Posterior vena cava (tissue), 2 donors: ENCODE measurements at regions not wholly inside any gene's neighbourhood (a gene's known extent, or its start where the extent isn't known, plus 50 kb on each side); places are given as distances from the start of the nearest gene placed in this dataset.

Source experiments
- DNase-seq: peaks from one replicate; pipeline ENCODE4 v3.0.0-alpha.2; 2020; ENCODE audit warnings: low spot score
- intact Hi-C, 2 donors: fragments of 100-400 bp; cut with DNase I; formaldehyde crosslinking; loops; one replicate each; pipeline versions ENCODE4 v1.14.1 to v1.14.2; 2022 to 2023
- donor health status: DM: yes; HTN: yes; CAD: no.
- donor health status: DM: yes; HTN: yes; CAD: no.

DNA sequence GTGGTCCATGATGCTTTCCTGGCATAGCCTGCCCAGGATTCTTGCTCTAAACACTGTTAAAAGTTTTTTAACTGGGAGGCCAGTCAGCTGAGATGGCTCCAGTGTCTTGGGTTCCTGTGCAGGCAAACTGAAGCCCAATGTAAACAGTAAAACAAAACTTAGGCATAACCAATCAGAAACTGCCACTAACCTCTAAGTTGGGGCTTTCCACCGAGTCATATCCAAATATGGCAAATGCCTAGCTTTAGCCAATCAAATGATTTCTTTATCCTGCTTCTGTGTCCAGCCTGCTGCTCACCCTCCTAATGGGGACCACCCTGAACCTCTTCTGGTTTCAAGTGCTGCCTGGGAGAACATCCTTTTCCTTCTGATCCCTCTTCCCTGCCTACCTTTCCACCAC, 277.9 kb downstream of the EMP1 start:
- intact Hi-C loops, result no loop called here
- DNase-seq, result no peak

DNA sequence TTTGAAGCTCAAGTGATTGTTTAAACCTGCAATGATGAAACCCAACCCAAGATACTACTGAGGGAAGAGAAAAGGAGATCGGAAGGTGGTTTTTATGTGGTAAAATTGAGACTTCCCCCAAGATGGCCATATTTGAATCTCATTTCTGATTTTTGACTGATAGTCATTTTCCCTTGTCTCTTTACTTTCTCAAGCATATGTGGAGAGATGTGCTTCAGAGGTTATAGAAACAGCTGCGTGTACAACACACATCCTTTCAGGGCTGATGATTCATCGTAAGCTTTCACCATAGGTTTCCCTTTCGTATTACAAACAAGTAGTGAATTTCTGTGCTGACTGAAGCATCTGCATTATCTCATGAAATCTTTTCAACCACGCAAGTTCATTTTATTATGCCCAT, 276.2 kb downstream of the EMP1 start:
- intact Hi-C loops, result no loop called here
- no peak for DNase-seq

DNA sequence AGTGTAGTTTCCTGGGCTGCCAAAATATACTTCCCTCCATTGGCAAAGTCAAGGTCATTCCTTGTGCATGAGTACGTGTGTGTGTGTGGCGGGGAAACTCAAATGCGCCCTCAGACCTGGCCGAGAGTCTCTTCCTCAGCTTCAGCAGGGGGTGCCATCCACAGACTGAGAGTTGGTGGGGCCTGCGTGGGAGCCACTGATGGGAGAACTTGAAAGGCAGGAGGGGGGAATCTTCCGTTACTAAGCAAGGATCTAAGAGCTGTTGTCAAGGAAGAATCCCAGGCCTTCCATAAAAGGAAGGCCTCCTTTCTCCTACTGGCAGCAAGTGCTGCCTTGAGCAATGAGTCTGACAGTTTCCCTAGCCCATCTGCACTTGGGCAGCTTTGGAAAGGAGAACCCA, 274.9 kb downstream of the EMP1 start:
- DNase-seq, result no peak
- intact Hi-C loops, result no loop called here

DNA sequence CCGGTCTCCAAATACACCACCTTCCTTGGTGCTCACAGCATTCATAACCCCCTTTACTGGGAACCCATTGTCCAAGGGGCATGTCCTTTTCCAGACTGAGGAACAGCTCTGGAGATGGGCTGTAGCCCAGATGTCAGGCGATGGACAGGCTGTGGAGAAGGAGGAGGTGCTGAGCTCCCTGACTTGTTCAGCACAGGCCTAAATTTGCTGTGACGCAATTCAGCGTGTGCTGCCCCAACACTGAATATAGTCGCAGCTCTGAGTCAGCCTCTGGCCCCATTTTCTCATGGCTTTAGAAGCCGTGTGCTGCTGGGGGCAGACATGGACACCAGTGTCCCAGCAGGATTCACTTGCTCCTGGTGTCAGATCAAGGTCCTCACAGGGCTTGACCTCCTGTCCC, 269.1 kb downstream of the EMP1 start:
- intact Hi-C loops, result no loop called here
- no peak for DNase-seq

DNA sequence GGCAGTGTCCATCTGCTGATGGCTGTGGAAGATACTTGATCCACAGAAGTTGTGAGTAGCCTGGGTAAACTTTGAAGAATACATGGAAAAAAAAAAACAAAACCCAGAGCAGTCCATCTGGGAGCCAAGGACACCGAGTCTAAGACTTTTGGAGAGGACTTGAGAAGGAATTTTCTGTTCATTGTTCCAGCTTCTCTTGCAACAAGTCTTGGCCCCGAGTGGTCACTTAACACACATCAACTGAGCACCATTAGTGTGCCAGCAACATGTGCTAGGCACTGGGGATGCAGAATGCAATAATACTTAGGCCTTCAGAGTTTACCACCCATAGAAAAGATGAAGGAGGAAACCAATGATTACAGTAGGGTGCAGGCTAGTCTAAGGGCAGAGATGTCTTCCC, 266.7 kb downstream of the EMP1 start:
- no peak for DNase-seq
- intact Hi-C loops, result no loop called here

DNA sequence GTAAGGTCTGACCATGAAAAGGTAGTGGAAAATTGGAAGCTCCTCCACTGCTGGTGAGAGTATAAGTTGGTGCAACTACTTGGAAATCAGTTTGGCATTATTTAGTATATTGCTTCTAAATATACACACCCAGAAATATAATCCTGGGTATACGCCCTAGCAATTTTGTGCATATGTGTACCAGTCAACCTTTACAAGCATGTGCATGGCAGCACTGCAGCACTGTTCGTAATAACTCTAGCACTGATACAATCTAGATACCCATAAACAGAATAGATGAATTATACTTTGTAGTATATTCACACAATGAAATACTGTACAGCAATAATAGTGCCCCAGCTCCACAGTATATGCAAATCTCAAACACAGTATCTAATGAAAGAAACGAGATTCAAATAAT, 265.9 kb downstream of the EMP1 start:
- intact Hi-C loops, result no loop called here
- DNase-seq, result no peak

DNA sequence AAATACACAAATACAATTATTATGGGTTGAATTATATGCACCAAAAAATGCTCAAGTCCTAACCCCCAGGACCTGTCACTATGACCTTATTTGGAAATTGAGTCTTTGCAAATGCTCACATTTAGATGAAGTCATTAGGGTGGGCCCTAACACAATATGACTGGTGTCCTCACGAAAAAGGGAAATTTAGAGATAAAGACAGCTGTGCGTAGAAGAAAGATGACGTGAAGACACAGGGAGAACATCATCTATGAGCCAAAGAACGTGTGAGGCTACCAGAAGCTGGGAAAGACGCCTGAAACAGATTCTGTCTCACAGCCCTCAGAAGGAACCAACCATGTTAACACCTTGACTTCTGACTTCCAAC, 259.2 kb downstream of the EMP1 start:
- no peak for DNase-seq
- intact Hi-C loops, result no loop called here

DNA sequence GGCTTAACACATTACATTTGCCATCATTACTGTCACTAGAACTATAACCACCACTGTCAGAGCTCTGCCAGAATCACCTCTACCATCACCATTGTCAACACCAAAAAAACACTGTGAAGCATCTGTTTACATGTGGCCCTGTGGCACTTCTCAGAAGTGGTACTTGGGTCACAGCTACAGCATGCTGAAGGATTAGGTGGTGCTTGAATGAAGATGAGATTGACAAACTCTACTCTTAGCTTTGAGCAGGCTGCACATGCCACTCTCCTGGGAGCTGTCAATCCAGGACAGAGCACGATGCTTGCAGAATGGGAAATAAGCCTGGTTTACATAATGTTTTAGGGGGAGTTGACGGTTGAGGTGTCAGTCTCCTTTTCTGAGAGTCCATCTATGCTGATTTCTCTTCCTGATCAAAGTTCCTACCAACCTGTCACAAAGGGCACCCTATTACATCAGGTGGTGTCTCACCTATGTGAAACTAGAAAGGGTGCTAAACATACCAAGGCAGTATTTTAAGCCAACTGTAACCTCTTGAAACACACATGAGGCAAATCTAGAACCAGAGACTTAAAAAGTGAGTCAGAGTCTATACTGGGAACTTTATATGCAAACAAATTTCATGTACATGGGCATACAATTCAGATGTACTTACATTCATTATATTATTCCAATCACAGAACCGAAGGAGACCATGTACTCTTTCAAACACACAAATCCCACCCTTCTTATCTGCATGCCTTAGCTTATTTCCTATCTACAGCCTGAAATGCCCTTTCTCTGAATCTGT, 258.7 kb downstream of the EMP1 start:
- intact Hi-C loops, result no loop called here
- no peak for DNase-seq

DNA sequence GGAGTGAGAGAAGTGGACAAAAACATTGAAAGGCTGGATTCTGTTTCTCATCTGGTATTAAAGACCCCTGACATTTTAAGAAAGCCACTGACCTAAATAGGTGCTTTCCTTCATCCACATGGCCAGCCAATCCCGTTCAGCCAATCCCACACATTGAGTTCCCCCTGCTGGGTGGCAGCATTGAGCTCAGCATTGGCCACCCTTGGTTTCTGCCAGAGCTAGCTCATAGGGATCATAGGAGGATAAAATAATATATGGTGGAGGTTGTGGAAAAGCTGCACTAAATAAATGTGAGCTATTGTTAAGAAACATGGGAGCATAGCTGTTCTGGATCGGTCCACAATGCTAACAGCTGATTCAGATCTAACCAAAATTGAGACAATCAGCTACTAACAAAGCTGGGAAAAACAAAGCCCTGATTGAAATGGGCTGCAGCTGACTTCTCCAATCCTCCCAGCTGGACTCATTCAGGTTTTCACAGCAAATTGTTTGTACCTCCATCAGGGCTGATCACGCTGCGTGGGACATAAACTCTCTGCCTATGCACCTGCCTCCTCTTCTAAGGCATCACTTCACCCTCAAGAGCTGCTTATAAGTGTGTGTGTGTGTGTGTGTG, 256.5 kb downstream of the EMP1 start:
- DNase-seq, result no peak
- intact Hi-C loops, result no loop called here

DNA sequence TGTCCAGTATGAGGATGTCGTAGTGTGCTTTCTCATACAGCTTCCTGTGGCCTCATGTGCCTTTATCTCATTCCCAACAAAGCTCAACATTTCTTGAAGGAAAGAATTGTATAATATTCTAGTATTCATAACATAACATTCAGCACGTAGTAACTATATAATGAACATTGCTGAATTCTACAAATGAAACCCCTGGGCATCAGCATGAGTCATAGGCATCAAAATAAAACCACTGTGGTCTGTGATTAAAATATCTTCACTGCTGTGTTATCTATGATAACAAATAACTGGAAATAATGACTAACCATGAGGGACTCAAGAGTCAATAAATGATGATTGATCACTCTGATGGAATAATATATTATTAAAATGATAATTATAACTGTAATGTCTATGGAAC, 255.2 kb downstream of the EMP1 start:
- intact Hi-C loops, result no loop called here
- no peak for DNase-seq

DNA sequence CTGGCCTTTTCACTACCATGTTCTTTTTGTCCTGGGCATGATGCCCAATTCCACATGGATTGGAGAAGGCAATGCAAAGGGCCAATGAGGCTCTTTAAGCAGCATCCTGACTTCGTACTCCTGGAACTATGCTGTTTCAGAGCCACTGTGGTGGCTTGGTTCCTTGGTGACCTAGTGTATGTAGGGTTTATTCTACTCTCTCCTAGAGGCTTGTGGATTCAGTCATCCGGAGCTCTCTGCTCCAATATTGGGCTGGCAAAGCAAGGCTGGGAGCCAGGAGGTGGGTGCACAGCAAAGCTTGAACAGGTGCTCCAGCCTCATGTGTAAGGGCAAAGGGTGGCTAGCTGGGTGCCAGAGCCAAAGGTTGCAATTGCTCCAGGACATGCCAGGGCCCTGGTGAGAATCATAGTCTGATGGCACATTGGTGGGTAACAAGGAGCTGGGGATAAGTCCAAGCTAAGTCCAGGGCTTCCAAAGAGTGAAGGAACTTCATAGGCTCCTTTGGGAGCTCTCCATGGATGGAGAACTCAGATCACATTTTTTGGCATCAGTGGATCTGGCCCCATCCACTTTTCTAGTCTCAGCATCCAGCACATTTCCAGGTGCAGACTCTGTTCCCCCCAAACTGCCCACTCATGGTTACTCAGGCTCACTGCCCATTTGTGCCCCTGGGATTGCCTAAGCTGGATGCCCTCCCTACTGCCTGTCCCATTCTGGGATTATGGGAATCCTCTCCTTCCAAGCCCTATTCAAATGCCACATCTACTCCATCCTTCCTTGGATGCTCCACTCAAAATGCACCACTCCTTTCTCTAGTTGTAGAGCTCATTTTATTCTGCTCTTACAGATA, 253.9 kb downstream of the EMP1 start:
- intact Hi-C loops, result no loop called here
- no peak for DNase-seq

DNA sequence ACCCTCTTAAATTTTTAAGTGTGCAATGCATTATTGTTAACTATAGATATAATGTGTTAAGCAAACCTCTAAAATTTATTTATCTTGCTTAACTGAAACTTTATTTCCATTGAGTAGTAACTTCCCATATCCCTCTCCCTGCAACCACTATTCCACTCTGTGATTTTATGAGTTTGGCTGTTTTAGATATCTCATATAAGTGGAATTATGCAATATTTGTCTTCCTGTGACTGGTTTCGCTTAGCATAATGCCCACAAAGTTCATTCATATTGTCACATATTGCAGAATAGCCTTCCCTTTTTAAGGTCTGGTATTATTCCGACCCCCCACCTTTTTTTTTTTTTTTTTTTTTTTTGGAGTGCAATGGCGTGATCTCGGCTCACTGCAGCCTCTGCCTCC, 247.6 kb downstream of the EMP1 start:
- DNase-seq, result no peak
- intact Hi-C loops, result no loop called here

DNA sequence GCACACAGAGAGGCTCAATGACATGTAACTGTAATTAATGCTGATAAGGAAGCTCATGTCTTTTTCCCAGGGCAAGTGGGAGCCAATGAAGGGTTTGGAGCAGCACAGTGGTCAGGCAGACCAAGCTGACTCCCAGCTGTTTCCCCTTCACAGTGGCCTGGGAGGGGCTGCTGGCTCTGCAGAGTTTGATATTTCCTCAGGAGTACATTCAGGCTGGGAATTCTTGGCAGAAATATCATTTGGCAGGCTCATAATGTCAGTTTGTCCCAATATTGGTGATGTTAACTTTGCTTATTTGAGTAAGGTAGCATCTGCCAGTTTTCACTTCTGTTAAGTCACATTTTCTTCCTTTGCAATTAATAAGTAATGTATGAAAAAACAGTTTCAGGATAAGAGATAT, 247.0 kb downstream of the EMP1 start:
- intact Hi-C loops, result no loop called here
- peak; percentile 82 for DNase-seq

DNA sequence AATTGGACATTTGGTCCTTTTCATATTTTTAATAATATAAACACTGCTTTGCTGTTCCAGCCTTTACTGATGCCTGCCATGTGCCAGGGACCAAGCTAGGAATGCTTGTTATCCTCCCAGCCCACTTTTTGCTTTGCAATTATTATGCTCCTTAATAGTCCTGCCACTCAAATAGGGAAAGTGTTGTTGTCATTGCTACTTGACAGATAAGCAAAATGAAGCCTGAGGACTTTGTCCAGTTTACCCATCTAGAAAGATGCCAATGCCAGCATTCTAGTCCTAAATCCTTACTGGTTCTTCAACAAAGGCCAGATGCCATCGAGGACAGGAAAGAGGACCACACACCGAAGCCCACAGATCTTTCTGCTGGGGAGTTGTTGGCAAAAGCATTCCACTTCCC, 246.5 kb downstream of the EMP1 start:
- intact Hi-C loops, result no loop called here
- no peak for DNase-seq

DNA sequence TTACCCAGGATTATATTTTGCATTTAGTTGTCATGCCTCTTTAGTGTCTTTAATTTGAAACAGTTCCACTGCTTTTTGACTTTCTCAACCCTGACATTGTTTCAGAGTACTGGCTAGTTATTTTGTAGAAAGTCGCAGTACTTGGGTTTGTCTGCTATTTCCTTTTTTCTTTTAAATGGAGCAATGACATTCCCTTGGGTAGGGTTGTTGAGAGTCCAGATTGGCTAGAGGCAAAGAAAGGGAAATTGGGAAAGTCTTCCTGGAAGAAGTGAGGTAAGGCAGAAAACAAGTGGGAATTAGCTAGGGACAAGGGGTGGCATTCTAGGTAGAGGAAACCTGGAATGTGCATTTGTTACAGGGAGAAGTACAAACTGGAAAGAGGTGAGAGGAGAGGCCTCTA, 245.9 kb downstream of the EMP1 start:
- no peak for DNase-seq
- intact Hi-C loops, result no loop called here

DNA sequence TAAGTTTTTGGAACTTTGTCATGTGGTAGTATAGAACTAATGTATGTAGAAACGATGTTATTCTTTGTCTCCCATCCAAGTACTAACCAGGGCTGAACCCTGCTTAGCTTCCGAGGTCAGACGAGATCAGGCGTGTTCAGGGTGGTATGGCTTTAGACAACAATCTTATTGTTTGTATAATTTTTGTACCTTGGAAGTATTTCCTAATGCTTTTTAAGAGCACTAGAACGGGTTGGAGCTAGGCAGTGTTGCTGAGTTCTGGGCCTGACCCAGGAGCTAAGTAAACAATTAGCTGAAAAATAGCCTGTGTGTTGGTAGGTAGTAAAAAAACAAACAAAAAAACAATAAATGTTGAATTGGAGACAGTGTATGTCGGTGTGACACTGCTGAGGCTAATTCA, 244.3 kb downstream of the EMP1 start:
- DNase-seq, result no peak

DNA sequence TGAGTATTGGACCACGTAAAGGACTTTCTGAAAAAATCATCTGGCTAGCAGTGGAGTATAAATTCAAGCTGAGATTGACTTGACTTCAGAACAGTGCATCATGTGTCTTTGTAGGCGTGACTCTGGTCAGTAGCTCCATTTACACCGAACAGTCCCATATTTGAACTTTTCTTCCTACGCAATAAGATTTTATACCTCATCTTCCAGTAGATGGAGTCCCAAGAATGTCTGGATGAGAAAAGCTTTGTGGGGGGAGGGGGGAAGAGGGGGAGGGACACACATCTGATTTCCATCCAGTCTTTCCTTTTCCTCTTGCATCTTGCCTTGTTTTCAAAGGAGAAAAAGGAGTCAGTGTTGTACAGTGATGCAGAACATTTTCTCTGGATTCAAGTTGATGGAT, 241.0 kb downstream of the EMP1 start:
- intact Hi-C loops, result no loop called here
- DNase-seq, result no peak

More for the DNA sequence above, 244.3 kb downstream of the EMP1 start:
- intact Hi-C loops, result no loop called here

DNA sequence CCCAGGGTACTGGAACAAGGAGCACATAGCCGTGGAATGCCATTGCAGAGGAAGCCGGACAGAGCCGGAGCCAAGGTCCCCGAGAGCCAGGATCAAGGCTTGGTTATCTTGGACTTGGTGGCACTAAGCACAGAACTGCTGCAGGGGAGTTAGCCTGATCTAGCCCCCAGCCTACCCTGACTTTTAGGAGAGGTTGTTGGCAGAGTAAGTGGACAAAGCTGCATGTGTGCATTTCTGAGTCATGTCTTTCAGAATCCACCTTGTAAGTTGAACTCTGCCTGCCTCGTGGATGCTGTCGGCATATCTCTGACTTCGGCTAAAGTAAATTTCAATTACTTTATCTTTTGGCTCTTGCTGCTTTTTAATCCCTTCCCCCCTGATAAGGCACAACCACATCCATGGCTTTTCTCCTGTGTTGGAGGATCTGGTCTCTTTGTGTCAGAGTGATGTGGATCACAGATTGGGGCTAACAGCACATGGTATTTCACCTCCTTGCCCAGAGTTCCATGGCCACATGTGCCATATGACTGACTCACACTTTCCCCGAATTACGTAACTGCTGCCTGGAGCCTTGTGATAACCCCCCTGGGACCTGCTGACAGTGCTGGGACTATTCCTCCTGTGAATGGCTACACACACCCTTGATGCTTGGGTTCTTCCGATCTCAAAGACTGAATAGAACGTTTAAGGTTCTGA, 240.3 kb downstream of the EMP1 start:
- intact Hi-C loops, result no loop called here
- no peak for DNase-seq

DNA sequence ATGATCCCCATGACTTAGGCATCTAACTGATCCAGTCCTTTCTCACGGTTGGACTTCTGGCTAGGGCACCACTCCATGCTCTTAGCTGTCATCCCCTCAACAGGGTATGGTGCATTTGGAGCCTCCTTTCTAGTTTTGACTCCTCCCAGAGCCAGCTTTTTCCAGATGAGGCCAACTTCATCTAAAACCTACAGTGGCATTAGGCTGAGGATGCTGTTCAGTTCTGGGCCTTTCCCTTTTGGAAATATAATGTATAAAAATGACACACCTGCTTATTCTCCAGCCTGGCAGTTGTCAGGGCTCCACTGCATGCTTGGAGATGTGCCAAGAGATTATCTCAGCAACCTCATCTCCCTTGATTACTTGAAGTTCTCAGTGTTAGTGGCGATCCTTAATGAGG, 239.7 kb downstream of the EMP1 start:
- DNase-seq, result no peak
- intact Hi-C loops, result no loop called here
